ENCODE measurements at regions not wholly inside any gene's neighbourhood (a gene's known extent, or its start where the extent isn't known, plus 50 kb on each side); places are given as distances from the start of the nearest gene placed in this dataset.

DNA sequence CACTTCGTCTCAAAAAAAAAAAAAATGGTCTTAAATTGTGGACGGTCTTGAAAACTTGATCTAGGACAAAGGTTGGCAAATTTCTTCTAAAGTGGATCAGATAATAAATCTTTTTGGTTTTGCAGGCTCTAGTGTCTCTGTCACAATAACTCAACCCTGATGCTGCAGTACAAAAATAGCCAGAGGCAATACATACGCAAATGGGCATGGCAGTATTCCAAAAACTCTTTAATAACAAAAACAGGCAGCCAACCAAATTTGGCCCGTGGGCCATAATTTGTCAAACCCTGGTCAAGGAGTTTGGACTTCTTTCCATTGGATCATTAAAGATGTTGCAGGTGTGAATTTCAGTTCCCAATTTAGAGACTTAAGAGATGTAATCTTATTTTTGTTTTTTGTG lies 93.5 kb upstream of the MRI1 start:
- TF ChIP-seq, protein P1, sequence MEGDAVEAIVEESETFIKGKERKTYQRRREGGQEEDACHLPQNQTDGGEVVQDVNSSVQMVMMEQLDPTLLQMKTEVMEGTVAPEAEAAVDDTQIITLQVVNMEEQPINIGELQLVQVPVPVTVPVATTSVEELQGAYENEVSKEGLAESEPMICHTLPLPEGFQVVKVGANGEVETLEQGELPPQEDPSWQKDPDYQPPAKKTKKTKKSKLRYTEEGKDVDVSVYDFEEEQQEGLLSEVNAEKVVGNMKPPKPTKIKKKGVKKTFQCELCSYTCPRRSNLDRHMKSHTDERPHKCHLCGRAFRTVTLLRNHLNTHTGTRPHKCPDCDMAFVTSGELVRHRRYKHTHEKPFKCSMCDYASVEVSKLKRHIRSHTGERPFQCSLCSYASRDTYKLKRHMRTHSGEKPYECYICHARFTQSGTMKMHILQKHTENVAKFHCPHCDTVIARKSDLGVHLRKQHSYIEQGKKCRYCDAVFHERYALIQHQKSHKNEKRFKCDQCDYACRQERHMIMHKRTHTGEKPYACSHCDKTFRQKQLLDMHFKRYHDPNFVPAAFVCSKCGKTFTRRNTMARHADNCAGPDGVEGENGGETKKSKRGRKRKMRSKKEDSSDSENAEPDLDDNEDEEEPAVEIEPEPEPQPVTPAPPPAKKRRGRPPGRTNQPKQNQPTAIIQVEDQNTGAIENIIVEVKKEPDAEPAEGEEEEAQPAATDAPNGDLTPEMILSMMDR (conservative IDR thresholded peaks at IDR 0.05; ENCODE audit: low read length) = no peak
- no peak for TF ChIP-seq EZH2phosphoT487 (IDR thresholded peaks at IDR 0.05; ENCODE audit: borderline replicate concordance)
